Epithelial cell of esophagus (primary cell): ENCODE measurements at regions not wholly inside any gene's neighbourhood (a gene's known extent, or its start where the extent isn't known, plus 50 kb on each side); places are given as distances from the start of the nearest gene placed in this dataset.

Source experiments
- DNase-seq: peaks from one replicate; pipeline ENCODE4 v3.0.0; 2010; ENCODE audit warnings: low read depth
- H3K4me3 ChIP-seq: 2 replicates; pipeline ENCODE4 v1.5.1; 2011; ENCODE audit warnings: mild to moderate bottlenecking, low read length, control low read depth
- TF ChIP-seq, protein P1 (sequence below): IDR thresholded peaks from 2 replicates; pipeline ENCODE4 v1.5.1; 2011; ENCODE audit warnings: low read depth, mild to moderate bottlenecking, low read length, control low read depth, inconsistent platforms; ENCODE audit not compliant: insufficient read depth; ENCODE audit errors: missing control alignments

DNA sequence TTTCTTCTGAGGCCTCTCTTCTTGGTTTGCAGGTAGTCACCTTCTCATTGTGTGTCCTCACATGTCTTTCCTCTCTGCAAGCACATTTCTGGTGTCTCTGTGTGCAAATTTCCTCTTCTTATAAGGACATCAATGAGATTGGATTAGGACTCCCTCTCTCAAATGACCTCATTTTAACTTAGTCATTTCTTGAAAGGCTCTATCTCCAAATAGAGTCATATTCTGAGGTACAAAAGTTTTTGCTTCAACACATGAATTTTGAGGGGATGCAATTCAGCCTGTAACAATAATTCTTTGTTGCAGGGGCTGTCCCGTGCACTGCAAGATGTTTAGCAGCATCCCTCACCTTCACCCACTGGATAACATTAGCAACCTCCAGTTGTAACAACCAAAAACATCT is 115.0 kb upstream of the DCBLD2 start:
- no peak overlapping the region for H3K4me3 ChIP-seq
- TF ChIP-seq, protein P1, sequence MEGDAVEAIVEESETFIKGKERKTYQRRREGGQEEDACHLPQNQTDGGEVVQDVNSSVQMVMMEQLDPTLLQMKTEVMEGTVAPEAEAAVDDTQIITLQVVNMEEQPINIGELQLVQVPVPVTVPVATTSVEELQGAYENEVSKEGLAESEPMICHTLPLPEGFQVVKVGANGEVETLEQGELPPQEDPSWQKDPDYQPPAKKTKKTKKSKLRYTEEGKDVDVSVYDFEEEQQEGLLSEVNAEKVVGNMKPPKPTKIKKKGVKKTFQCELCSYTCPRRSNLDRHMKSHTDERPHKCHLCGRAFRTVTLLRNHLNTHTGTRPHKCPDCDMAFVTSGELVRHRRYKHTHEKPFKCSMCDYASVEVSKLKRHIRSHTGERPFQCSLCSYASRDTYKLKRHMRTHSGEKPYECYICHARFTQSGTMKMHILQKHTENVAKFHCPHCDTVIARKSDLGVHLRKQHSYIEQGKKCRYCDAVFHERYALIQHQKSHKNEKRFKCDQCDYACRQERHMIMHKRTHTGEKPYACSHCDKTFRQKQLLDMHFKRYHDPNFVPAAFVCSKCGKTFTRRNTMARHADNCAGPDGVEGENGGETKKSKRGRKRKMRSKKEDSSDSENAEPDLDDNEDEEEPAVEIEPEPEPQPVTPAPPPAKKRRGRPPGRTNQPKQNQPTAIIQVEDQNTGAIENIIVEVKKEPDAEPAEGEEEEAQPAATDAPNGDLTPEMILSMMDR: no peak

DNA sequence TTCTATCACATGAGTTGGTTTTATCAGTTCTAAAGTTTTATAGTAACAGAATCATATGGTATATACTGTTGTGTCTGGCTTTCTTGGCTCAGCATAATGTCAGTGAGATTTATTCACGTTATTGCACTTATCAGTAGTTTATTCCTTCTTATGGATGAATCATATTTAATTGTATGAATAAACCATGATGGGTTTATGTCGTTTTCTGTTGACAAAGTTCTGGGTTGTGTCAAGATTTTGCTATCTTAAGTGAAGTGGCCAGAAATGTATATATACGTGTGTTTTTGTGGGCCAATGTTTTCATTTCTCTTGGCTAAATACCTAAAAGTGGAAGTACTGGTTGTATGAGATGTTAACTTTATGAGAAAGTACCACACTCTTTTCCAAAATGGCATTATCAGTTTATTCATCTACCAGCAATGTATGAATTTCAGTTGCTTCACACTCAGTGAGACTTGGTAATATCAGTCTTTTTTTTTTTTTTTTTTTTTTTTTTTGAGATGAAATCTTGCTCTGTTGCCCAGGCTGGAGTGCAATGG is 112.4 kb upstream of the DCBLD2 start:
- no peak overlapping the region for H3K4me3 ChIP-seq
- DNase-seq: peak; percentile 31
- TF ChIP-seq, protein P1: no peak

More for the DNA sequence above, 115.0 kb upstream of the DCBLD2 start:
- DNase-seq: no peak

DNA sequence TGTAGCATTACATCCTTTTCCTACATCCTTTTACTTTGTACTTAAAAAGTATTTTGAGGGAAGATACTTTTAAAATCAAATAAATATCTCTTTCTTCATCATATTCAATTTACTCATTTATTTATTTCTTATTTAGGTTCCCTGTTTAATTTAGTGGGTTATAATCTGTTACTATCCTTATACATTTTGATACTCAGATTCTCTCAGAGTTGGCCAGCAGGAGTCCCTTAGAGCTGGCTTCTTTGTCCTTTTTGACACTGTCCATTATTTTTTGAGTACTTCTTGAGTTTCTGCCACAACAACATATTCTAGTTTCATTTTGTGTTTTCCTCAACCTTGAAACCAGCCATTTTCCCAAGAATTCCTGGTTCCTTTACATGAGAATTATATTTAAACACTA is 111.6 kb upstream of the DCBLD2 start:
- no peak overlapping the region for H3K4me3 ChIP-seq
- DNase-seq: no peak
- TF ChIP-seq, protein P1: no peak

DNA sequence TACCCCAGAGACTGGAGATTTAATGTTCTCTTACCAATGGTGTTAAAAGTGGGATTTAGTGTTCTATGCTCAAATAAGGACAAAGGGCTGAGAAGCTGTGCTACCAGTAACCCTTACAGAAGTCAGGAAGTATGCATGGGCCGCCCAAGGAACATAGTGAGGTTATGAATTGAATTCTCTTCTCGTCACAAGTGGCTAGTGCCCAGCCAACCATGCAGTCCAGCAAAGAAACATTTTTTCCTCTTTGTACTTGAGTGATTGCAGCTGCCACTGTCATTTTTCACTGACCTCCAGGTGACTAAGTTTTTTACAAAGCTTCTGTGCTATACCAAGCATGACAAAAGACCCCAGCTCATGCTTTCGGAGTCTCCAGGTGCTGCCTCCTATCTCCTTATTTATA is 110.6 kb upstream of the DCBLD2 start:
- DNase-seq: no peak
- H3K4me3 ChIP-seq: no peak overlapping the region
- TF ChIP-seq, protein P1: no peak

DNA sequence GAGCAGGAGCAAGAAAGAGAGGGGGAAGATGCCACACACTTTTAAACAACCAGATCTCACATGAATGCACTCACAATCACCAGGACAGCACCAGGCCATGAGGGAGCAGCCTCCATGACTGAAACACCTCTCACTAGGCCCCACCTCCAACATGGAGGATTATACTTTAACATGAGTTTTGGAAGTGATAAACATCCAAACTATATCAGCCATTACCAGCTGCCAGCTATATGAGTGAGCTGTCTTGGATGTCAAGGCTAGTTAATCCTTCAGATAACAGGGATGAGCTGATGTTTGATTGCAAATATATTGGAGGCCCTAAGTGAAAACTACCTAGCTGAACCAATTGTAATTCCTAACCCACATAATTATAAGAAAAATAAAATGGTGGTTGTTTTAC is 108.4 kb upstream of the DCBLD2 start:
- TF ChIP-seq, protein P1: no peak
- DNase-seq: no peak
- no peak overlapping the region for H3K4me3 ChIP-seq

DNA sequence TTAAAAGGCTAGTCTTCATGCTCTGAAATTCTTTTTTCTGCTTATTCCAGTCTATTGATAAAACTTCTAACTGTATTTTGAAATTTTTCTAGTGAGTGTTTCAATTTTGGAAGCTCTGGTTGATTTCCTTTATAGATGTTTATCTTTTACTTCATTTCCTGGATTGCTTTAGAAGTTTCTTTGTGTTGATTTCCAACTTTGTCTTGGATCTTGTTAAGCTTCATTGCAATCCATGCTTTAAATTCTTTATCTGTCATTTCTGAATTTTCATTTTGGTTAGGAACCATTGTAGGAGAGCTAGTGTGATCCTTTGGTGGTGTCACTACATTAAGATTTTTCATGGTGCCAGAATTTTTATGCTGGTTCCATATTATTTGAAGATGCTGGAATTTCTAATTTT is 105.2 kb upstream of the DCBLD2 start:
- no peak for DNase-seq
- TF ChIP-seq, protein P1: no peak
- no peak overlapping the region for H3K4me3 ChIP-seq

DNA sequence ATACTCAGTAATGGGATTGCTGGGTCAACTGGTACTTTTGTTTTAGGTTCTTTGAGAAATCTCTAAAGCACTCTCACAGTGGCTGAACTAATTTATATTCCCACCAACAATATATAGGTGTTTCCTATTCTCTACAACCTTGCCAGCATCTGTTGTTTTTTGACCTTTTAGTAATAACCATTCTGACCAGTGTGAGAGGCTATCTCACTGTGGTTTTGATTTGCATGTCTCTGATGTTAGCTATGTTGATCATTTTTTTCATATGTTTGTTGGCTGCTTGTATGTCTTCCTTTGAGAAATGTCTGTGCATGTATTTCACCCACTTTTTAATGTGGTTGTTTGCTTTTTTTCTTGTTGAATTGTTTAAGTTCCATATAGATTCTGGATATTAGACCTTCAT is 98.2 kb upstream of the DCBLD2 start:
- TF ChIP-seq, protein P1: no peak

More for the DNA sequence above, 98.2 kb upstream of the DCBLD2 start:
- no peak overlapping the region for H3K4me3 ChIP-seq
- no peak for DNase-seq
